Body of pancreas (tissue), 4 donors: ENCODE measurements at regions not wholly inside any gene's neighbourhood (a gene's known extent, or its start where the extent isn't known, plus 50 kb on each side); places are given as distances from the start of the nearest gene placed in this dataset.
"Not testable (repeated sequence)": the region's sequence is repeated elsewhere in the genome, so short reads cannot be mapped to it uniquely, and the experiment has no call there.

Experiments used
- CTCF ChIP-seq, 7 experiments: fragments of 450-650 bp in 4 of 7; fragments of 200-600 bp in 3 of 7; sonication (generic) in 3 of 7; IDR thresholded peaks; one replicate each; pipeline ENCODE4 v1.5.1; 2016 to 2019; ENCODE audit warnings: antibody characterized with exemption in 7 of 7
- POLR2A ChIP-seq, 3 donors: fragments of 450-650 bp; IDR thresholded peaks; one replicate each; pipeline ENCODE4 v1.6.1; 2016; ENCODE audit warnings: antibody characterized with exemption in 3 of 3, mild to moderate bottlenecking in 2 of 3

GRCh38 chr5:92011845-92012244 is 628.7 kb upstream of the ARRDC3 start:
- TF ChIP-seq CTCF, POLR2A (IDR thresholded peaks at IDR 0.05): not testable (repeated sequence)
